ENCODE measurements at regions not wholly inside any gene's neighbourhood (a gene's known extent, or its start where the extent isn't known, plus 50 kb on each side); places are given as distances from the start of the nearest gene placed in this dataset.

DNA sequence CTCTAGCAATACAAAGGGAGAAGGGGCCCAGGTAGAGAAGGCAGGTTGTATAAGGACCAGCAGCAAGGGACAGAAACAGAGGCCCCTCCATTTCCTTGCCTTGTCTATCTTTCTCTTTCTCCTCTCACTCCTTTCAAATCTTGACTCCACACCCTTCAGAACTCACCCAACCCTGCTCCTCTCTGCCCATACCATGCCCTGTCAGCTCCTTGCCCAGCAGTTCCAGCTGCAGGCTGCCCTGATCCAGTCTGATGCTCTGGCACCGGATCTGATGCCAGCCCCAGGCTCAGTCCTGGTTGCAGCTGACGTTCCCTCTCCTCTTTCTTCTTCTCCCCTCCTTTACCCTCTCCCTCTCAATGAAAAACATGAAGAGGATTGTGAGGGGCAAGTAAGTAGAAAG, 291.2 kb downstream of the FBXW7 start:
- TF ChIP-seq, protein P1, sequence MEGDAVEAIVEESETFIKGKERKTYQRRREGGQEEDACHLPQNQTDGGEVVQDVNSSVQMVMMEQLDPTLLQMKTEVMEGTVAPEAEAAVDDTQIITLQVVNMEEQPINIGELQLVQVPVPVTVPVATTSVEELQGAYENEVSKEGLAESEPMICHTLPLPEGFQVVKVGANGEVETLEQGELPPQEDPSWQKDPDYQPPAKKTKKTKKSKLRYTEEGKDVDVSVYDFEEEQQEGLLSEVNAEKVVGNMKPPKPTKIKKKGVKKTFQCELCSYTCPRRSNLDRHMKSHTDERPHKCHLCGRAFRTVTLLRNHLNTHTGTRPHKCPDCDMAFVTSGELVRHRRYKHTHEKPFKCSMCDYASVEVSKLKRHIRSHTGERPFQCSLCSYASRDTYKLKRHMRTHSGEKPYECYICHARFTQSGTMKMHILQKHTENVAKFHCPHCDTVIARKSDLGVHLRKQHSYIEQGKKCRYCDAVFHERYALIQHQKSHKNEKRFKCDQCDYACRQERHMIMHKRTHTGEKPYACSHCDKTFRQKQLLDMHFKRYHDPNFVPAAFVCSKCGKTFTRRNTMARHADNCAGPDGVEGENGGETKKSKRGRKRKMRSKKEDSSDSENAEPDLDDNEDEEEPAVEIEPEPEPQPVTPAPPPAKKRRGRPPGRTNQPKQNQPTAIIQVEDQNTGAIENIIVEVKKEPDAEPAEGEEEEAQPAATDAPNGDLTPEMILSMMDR (IDR thresholded peaks at IDR 0.05), result no peak
- no peak for TF ChIP-seq POLR2A (IDR thresholded peaks at IDR 0.05)
